Fibroblast of skin of abdomen (primary cell): ENCODE measurements at regions not wholly inside any gene's neighbourhood (a gene's known extent, or its start where the extent isn't known, plus 50 kb on each side); places are given as distances from the start of the nearest gene placed in this dataset.

Experiments
- DNase-seq: peaks from one replicate; pipeline ENCODE4 v3.0.0-alpha.2; 2013

DNA sequence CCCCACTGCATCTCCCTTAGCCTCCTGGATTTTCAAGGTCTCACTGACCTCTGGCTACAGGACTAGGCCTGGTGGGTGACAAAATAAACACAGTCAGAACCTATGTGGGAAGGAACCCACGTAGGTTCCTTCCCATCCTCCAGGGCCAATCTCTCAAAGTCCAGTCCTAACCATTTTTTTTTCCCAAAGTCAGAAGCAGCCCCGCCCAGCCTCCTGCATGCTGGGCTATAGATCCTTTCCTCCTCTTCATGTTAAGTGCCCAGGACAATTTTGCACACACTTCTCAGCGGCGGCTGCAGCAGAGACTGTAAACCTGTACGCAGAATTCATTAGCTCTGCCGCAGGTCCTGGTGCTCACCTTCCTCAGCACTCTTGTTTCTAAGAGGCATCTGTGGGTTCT is 285.8 kb downstream of the NPIPA8 start:
- no peak for DNase-seq

DNA sequence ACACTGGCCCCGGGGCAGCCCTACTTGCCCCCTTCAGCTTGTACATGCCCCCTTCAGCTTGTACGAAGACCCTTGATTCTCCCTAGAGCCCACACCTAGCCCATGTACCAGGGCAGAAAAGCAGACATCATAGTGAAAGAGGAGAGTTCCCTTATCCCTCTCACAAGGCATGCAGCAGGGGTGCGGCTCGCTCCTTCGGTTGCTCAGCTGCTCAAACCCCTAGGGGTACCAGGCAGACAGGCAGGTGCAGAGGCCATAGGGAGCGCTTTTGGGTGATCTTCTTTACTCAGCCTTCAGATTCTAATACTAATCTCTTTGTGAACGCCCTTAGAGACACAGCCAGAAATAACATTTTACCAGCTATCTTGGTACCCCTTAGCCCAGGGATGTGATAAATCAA is 286.3 kb downstream of the NPIPA8 start:
- DNase-seq: no peak

DNA sequence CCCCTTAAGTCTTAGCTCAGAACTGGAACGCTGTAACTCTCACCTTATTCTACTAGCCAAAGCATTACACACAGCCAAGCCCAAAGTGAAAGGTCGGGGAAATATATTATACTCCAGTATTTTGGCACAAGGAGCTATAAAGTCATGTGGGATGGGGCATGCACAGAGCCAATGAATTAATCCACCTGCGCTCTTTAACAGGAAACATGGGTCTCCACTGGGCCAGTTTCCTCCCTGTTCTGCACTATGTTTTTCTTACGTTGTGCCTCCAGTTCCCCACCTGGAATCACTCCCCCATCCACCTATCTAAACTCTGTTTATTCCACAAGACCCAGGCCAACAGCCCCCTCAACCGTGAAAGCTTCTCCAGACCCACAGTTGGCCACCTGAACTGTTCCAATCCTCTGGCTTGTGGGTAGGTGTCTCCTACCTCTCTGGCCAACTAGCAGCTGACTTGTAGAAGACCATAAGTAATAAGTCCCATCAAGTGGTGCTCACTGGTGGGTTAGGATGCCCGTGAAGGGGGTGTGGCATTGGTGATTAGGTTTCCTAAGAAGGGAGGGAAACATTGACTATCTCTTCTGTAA is 286.9 kb downstream of the NPIPA8 start:
- DNase-seq: no peak

DNA sequence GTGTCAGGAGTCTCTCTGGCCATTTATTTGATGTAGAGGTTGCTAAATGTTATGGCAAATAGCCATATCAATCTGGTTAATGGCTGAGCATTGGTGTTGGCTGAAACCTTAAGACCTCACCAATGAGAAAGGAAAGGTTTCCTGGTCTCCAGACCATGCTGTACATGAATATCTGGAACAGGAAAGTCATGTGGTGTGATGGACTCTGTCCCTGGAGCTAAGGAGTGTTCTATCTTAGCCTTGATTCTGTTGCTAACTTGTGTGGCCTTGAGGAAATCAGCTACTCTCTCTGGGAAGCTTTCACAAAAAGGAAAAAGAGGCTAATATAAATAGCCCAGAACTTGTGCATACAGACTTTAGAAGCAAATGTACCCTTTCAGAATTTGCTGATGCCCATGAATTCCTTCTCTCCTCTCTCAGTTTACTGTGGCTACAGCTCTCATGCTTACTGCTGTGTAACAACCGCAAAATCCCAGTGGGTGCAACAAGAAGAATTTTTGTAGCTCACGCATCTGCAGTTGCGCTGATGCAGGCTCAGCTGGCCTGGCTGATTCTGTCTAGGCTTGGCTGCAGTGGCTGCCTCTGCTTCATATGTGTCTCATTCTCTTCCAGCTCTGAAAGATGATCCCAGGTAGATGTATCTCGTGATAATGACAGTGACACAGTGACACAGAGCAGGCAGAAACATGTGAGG is 287.5 kb downstream of the NPIPA8 start:
- no peak for DNase-seq

GRCh38 chr16:18047761-18048160 is 288.8 kb downstream of the NPIPA8 start:
- no peak for DNase-seq

DNA sequence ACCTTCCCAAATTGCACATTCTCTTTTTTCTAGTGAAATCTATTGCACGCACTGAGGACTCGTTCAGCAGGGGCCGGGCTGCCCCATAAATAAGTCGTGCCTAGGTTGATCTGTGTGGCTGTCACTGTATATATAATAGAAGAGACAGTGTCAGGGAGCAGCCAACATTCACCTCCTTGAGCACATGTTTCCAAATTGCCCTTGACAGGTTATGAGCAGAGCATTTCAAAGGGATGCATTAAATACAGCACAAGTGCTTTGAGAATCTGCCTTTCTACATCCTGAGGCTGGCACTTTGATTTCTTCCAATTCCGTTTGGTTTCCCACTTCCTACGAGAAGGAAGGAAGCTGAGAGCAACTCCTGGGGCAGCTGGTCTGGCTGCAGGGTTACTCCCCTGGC is 291.2 kb downstream of the NPIPA8 start:
- no peak for DNase-seq

- no peak for DNase-seq
Observed at GRCh38 chr16:18041864-18042834, 294.4 kb downstream of the NPIPA8 start.

DNA sequence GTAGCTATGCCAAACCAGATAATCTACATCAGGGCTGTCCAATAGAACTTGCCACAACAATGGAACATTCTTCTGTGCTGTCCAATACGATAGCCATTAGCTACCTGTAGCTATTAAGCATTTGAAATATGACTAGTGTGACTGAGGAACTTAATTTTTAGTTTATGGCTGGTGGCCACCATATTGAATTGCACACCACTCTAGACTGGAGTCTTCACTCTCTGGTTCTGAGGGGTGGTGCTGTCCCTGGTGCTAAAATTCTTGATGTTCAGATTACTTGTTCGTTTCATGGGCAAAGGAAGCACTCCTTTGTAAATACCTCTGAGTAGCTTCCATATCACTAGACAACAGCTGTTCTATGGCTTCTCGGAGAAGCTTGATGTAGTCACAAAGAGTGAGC is 296.6 kb downstream of the NPIPA8 start:
- DNase-seq: no peak

GRCh38 chr16:18037051-18037450 is 299.5 kb downstream of the NPIPA8 start:
- no peak for DNase-seq

DNA sequence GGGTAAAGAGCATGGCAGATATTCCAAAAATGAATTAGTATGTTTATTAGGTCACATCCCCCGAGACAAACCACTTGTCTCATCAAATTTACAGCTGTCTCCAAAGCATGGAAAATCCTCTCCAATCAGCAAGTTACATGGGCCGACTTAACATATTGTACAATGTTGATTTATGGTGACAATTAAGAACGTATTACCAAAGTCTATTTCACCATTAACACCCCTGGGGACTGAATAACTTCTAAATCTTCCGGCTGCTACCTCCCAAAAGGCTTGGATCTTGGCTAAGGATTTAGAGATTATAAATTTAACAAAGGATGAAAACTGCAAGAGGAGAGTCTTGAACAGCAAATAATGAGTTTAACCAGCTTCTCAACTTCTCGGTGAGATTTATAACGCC is 311.9 kb downstream of the NPIPA8 start:
- DNase-seq: peak; percentile 1

- DNase-seq: no peak
Observed at GRCh38 chr16:18018376-18018775, 318.2 kb downstream of the NPIPA8 start.

DNA sequence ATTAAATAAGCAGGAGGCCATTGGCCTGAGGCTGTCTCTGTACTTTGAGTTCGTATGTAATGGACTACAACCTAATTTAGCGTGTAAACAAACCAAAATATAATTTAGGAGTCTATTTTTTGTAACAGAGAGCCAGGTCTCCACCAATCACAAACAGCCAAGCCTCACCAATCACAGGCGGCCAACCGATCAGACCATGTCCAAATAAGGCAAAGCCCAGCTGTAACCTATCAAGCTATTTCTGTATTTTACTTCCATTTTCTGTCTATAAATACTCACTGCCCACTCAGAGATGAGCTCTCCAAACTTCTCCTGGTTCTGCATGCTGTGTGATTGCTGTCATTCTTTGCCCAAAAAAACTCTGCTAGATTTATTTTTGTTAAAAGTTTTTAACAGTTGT is 322.7 kb downstream of the NPIPA8 start:
- no peak for DNase-seq

- DNase-seq: no peak
Observed at GRCh38 chr16:18008356-18008755, 328.2 kb downstream of the NPIPA8 start.

DNA sequence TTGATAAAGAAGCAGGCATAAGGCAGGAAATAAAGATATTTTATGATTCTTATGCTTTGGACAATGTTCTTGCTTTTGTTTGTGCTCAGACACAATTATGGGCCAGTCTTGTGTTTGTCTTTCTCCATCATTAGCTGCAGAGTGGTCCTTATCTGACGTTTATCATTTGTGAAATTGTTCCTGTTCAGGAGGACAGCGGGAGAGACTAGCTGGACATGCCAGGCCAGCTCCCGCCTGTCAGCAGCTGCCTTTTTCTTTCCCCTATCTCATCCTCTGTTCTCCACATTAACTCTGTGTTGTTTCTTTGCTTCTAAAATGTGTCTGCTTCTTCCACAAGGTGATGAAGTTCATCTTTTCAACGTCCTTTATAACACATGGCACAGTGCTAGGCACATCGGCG is 333.5 kb downstream of the NPIPA8 start:
- DNase-seq: no peak

DNA sequence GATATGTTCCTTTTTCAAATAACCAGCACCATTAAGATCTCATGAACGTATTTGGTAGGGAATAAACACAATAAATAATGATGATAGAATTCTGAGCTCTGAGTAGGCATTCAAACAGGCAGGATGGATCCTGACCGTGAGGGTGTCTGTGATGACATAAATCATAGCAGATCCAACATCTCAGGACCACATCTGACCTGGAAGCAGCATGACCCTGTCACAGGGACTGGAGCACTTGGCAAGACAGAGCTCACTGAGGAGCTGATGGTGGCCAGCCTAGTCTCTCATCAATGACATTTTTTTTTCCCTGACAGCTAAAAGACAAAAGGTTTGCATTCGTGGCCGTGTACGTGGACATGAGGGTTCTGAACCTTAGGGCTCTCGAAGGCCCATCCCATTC is 337.5 kb downstream of the NPIPA8 start:
- DNase-seq: no peak

GRCh38 chr16:17998550-17998949 is 338.0 kb downstream of the NPIPA8 start:
- DNase-seq: no peak

- DNase-seq: no peak
Observed at GRCh38 chr16:17994027-17994426, 342.5 kb downstream of the NPIPA8 start.

- DNase-seq: no peak
Observed at GRCh38 chr16:17992416-17992815, 344.1 kb downstream of the NPIPA8 start.

- DNase-seq: no peak
Observed at GRCh38 chr16:17989255-17989654, 347.3 kb downstream of the NPIPA8 start.

DNA sequence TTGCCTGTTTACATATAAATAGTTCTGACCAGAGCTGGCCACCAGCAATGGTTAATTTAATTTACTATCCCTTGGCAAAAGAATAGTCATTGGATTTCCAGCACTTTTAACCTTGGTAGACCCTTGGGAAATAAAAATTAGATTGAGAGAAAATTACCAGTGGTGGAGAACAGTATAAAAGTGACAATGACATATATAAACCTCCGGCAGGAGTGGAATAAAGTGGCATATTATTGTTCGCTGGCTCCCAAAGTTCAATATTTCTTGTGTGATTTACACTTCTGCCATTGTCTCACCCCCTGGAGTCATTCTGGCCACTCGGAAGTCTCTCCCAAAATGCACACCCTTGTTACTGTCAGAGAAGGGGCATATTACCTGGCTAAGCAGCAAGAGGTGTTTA is 347.7 kb downstream of the NPIPA8 start:
- no peak for DNase-seq

DNA sequence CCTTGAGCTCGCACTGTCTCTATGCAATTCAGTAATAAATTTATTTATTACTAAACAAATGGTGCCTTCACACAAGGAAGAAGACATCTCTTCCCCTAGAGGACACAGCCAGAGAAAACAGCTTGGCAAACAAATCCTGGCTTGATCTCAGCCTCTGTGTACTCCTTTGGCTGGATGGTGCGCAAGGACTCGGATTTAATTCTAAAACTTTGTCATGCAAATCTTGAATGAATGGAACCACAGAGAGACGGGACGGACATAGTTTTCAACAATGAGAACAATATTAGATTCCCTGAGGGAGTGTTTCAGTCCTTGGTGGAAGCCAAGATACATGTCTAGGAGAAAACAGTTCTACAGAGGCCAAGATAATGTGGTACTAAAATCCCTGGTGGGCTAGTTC is 349.5 kb downstream of the NPIPA8 start:
- no peak for DNase-seq

- DNase-seq: no peak
Observed at GRCh38 chr16:17984810-17985209, 351.7 kb downstream of the NPIPA8 start.

DNA sequence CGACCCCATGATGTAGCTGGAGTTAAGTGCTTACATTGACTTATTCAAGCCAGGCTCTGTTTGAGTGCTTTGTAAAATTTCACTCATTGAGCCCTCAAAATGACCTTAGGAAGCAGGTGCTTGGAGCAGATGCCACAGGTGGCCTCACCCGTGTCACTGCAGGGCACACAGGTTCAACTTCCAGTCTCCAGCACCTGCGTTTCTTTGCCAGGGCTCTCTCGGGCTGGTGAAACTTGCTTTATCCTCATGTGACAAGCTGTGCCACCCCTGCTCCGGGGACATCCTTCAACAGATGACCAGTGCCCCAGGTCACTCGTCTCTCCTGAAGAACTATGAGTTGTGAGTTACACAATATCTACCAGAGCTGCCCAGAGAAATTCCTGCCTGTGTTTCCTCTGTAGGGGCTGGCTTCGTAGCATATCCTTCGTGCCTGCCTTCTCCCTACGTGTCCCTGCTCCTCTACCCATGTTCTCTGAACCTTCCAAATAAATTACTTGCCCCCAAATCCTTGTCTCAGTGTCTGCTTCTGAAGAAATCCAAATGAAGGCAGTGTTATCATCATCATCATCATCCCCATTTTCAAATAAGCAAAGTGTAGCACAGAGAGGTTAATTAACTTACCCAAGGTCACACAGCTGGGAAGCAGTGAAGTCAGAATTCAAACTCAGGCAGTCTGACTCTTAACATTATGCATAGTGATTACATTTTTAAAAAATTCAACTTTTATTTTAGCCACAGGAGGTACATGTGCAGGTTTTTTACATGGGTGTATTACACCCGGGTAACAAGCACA is 352.5 kb downstream of the NPIPA8 start:
- DNase-seq: no peak
